HUDEP-2 (cell line): ENCODE measurements at regions not wholly inside any gene's neighbourhood (a gene's known extent, or its start where the extent isn't known, plus 50 kb on each side); places are given as distances from the start of the nearest gene placed in this dataset.

Experiments
- DNase-seq, 76 experiments: peaks; one replicate each; lab custom pipeline; 2025; ENCODE audit not compliant: unreplicated experiment in 76 of 76; lab: John Stamatoyannopoulos, UW

- no peak for DNase-seq
Observed at GRCh38 chr6:7664003-7664402, 61.9 kb upstream of the BMP6 start.

GRCh38 chr6:7668936-7669335 is 57.0 kb upstream of the BMP6 start:
- no peak for DNase-seq

DNA sequence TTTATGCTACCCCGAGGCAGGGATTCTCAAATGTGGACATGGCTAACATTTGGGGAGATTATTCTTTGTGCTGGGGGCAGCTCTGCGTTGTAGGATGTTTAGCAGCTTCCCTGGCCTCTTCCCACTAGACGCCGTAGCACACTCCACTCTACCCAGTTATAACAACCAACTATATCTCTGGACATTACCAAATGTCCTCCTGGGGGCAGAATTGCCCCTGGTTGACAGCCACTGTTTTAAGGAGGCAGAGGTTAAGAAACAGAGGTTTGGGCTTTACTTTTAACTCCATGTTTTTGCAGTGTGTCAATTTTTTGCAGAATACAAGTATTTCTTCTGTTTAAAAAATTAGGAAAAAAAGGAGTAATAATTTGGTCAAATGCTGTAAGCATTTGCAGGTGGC is 56.2 kb upstream of the BMP6 start:
- DNase-seq = peak in 5 of 76 experiments; percentile 18 to 28 (median 24)

GRCh38 chr6:7671076-7671475 is 54.8 kb upstream of the BMP6 start:
- no peak for DNase-seq

- DNase-seq = no peak
Observed at GRCh38 chr6:7671581-7671980, 54.3 kb upstream of the BMP6 start.

GRCh38 chr6:7672066-7673062 is 53.5 kb upstream of the BMP6 start:
- no peak for DNase-seq

DNA sequence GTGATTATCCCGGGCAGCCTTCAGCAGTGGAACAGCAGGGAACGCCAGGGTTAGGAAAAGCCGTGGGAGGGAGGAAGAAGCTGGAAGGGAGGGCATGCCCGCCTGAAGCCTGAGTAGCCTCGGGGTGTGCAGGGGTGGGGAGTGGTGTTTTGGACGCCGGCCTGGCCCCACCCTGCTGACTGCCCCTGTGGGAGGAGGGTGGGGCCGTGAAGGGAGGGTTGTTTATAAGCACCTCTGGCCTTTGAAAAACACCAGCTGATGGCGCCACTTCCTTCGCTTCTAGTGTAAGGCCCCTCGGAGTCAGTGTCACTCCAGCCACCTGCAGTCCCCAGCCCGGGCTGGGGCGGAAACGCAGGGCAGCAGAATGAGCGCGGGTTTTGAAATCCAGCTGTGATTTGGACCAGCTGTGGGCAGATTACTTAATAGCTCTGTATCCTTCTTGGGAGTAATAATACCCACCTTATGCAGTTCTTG is 52.8 kb upstream of the BMP6 start:
- DNase-seq = peak in 71 of 76 experiments; percentile 25 to 90 (median 72)

DNA sequence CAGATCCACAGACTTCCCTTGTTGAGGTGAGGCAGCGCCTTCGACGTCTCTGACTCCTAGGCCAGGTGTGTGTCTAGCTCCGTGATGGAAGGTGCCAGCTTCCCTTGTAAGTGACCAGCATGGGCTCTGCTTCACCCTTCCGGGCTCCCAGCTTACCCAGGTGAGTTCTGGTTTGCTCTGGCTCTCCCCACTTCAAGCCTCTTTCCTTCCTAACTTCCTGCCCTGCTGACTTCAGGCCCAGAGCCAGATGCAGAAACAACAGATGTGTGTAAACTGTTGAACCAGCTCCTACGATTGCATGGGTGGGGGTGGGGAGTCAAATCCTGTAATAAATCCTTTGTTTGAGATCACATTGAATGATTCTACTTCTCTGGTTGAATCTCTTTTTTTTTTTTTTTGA is 51.6 kb upstream of the BMP6 start:
- DNase-seq = no peak

- DNase-seq = peak in 74 of 76 experiments; percentile 18 to 93 (median 79)
Observed at GRCh38 chr6:7675353-7675945, 50.5 kb upstream of the BMP6 start.
